Spinal cord (tissue), 9 donors: ENCODE measurements at regions not wholly inside any gene's neighbourhood (a gene's known extent, or its start where the extent isn't known, plus 50 kb on each side); places are given as distances from the start of the nearest gene placed in this dataset.

Source experiments
- DNase-seq, 6 donors: peaks; one replicate each; pipeline versions ENCODE4 v3.0.0 to v3.0.0-alpha.2; 2013 to 2015; ENCODE audit warnings: low spot score in 6 of 6, low read depth in 4 of 6
- H3K27ac ChIP-seq: one replicate; pipeline ENCODE4 v1.5.1; 2013; ENCODE audit warnings: low read depth, low read length, control low read depth
- H3K27me3 ChIP-seq: one replicate; pipeline ENCODE4 v1.6.1; 2013; ENCODE audit warnings: low read length; ENCODE audit not compliant: control insufficient read depth, insufficient read depth
- H3K36me3 ChIP-seq: one replicate; pipeline ENCODE4 v1.6.1; 2013; ENCODE audit warnings: low read length; ENCODE audit not compliant: control insufficient read depth, insufficient read depth
- H3K4me1 ChIP-seq: one replicate; pipeline ENCODE4 v1.6.1; 2013; ENCODE audit warnings: low read length; ENCODE audit not compliant: control insufficient read depth, insufficient read depth
- H3K4me3 ChIP-seq: one replicate; pipeline ENCODE4 v1.5.1; 2013; ENCODE audit warnings: low read depth, low read length, control low read depth
- H3K9me3 ChIP-seq: one replicate; pipeline ENCODE4 v1.6.1; 2013; ENCODE audit warnings: low read length; ENCODE audit not compliant: control insufficient read depth, insufficient read depth
- WGBS: methylation state at CpG from one replicate; pipeline ENCODE4 v1.1.5; 2013; ENCODE audit warnings: missing lambda C conversion rate; ENCODE audit not compliant: insufficient coverage; 5-methylcytosine and 5-hydroxymethylcytosine counted together
- donor health status: healthy.

DNA sequence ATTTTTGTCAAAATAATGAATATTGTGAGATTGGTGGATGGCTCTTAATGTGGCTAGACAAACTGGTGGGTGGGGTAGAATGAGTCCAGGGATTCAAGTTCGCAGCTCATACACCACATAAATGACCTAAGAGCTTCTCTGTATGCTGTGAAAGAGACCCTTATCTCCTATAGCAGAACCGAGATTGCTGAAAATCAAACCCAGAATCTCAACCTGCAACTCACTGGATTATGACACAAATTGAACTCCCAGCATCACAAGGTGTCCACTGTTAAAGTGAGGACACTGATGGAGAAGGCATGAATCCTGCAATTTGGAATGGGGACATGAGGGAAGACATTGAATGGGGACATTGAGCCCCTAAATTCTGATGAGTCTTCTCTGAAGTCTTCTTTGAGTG lies 51.3 kb upstream of the CNKSR3 start:
- no peak for DNase-seq
- Histone ChIP-seq H3K27ac (no peak overlapping the region), H3K27me3 (no peaks in the 10 kb centered on the region), H3K4me1 (no peaks in the 10 kb centered on the region), H3K9me3 (no peaks in the 10 kb centered on the region), H3K36me3 (no peaks in the 10 kb centered on the region), H3K4me3 (no peak overlapping the region)
- no CpG with 5 or more reads among the region's 2 CpGs for WGBS

DNA sequence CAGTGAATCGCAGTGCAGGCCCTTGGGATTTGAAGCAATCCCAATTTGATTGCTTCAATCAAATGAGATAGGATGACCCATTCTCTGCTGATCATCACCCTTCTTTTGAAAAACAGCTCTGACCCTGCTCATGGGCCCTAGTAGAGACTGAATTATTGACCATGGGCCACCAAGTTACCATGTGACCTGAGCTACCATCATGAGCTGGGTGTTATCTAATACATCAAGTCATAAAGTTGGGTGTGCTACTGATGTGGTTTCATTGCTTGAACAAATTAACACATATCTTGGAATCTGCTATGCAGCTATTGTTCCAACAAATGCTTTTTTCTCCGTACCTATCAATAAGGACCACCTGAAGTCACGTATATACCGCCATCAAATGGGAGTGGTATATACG lies 54.8 kb upstream of the CNKSR3 start:
- Histone ChIP-seq H3K9me3 (no peaks in the 10 kb centered on the region), H3K4me3 (no peak overlapping the region), H3K4me1 (no peaks in the 10 kb centered on the region), H3K36me3 (no peaks in the 10 kb centered on the region), H3K27ac (no peak overlapping the region), H3K27me3 (no peaks in the 10 kb centered on the region)
- WGBS = 100% methylated on average over 1 of the region's 5 CpGs
- DNase-seq = no peak

DNA sequence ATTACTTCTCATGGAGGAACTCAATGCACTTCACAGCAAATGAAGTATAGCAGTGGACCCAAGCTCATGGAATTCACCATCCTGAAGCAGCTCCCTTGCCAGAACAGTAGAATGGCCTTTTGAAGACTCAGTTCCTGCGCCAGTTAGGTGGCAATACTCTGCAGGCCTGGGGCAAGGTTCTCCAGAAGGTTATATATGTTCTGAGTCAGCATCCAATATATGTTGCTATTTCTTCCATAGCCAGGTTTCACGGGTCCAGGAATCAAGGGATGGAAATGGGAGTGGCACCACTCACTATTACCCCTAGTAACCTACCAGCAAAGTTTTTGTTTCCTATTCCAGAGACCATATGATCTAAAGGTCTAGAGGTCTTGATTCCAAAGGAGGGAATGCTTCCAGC lies 56.4 kb upstream of the CNKSR3 start:
- Histone ChIP-seq H3K27me3 (no peaks in the 10 kb centered on the region), H3K27ac (no peak overlapping the region), H3K9me3 (no peaks in the 10 kb centered on the region), H3K4me1 (no peaks in the 10 kb centered on the region), H3K4me3 (no peak overlapping the region), H3K36me3 (no peaks in the 10 kb centered on the region)
- no peak for DNase-seq
- WGBS = 100% methylated on average over 1 of the region's 2 CpGs

DNA sequence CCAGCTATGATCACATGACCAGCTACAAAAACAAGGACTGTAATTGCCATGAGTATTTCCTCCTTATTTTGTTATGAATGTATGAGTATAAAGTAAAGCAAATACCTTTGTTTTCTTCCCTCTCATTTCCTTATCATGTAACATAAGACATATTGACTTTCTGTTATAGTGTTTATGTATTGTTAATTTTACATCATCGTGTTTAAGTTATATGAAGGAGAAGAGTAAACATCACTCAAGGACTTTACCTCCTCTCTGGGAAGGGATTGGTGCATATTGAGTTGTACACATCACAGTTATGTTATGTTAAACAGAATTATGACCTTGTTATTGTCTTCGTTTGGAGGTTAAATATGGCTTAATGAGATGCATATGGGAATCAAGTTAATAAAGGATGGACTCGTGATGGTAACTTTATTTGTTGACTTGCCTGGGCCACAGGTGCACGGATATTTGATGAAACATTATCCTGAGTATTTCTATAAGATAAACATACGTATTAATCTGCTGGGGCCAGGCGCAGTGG lies 57.3 kb upstream of the CNKSR3 start:
- WGBS = 83% methylated on average over 1 of the region's 6 CpGs
- Histone ChIP-seq H3K4me3 (no peak overlapping the region), H3K4me1 (no peaks in the 10 kb centered on the region)

DNA sequence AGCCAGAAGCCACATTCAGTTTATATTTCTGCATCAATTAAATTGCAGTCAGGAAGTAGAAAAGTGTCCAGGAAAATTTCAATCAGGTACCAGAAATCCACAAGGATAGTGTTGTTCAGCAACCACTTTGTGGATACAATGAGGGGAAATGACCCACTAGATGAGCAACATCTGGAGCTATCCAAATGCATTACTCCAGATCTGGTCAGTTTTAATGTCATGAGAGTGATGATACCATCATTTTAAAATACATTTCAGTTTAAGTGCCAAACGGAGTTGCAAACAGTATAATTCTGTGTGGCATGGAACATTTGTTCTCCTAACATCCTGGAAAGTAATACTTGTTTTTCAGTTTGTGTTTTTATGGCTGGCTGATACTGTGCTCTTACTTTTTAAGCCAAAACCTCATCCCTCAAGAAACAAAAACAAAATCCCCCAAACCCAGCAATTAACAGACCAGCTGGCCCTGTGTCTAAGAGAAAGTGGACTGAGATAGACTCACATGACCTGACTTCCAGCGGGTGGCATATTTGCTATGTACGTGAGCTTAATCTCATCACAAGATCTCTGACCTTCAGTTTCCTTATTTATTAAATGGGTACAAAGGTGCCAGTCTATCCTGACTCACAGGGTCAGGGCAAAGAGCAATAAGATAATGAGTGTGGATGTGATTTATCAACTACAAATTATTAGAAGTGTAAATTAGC lies 58.8 kb upstream of the CNKSR3 start:
- Histone ChIP-seq H3K27me3 (no peaks in the 10 kb centered on the region), H3K4me1 (no peaks in the 10 kb centered on the region), H3K27ac (no peak overlapping the region), H3K36me3 (no peaks in the 10 kb centered on the region), H3K9me3 (no peaks in the 10 kb centered on the region), H3K4me3 (no peak overlapping the region)
- no peak for DNase-seq
- no CpG with 5 or more reads among the region's 3 CpGs for WGBS

More for the DNA sequence above, 57.3 kb upstream of the CNKSR3 start:
- Histone ChIP-seq H3K36me3 (no peaks in the 10 kb centered on the region), H3K27me3 (no peaks in the 10 kb centered on the region), H3K9me3 (no peaks in the 10 kb centered on the region), H3K27ac (no peak overlapping the region)
- DNase-seq = no peak

DNA sequence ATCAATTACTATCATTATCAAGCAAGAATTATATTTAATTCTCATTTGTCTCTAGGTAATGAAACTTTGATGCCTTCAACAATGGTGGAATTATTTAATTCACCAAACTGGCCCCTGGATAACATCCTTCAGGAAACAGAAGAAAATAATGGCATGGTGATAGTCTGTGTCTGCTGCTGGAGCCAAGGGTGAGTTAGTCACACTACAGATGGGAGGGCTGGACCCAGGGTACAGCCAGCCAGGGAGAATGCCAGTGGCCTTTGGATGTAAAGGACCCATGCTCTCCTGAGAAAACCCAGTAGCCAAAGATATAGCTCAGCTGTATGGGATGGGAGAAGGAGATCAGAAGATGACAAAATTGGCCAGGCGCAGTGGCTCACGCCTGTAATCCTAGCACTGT lies 60.0 kb upstream of the CNKSR3 start:
- H3K4me1 ChIP-seq = no peaks in the 10 kb centered on the region

DNA sequence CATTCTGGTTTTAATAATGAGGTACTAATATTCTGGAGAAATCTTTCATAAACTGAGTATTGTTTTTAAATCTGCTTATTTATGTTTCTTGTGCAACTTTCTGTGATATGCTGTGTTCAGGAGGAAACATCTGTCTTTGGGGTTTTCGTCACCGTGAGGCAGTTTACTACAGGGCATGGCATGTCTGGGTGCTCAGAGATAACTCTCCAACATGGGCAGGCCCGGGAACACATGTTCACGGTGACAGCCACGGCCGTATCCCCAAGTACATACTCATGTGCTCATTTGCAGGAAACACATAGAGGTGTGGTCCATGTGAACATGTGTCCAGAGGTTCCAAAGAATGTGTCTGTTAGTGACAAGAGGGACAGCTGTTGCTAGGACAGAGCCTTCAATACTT lies 62.1 kb upstream of the CNKSR3 start:
- Histone ChIP-seq H3K36me3 (no peaks in the 10 kb centered on the region), H3K27ac (no peak overlapping the region), H3K4me1 (no peaks in the 10 kb centered on the region), H3K27me3 (no peaks in the 10 kb centered on the region), H3K9me3 (no peaks in the 10 kb centered on the region), H3K4me3 (no peak overlapping the region)
- no peak for DNase-seq
- 87% methylated on average over 5 of the region's 6 CpGs for WGBS

More for the DNA sequence above, 60.0 kb upstream of the CNKSR3 start:
- WGBS = 80% methylated on average over 1 of the region's 2 CpGs
- no peaks in the 10 kb centered on the region for H3K9me3 ChIP-seq
- no peak overlapping the region for H3K4me3 ChIP-seq
- H3K36me3 ChIP-seq = no peaks in the 10 kb centered on the region
- H3K27me3 ChIP-seq = no peaks in the 10 kb centered on the region
- H3K27ac ChIP-seq = no peak overlapping the region
- no peak for DNase-seq

DNA sequence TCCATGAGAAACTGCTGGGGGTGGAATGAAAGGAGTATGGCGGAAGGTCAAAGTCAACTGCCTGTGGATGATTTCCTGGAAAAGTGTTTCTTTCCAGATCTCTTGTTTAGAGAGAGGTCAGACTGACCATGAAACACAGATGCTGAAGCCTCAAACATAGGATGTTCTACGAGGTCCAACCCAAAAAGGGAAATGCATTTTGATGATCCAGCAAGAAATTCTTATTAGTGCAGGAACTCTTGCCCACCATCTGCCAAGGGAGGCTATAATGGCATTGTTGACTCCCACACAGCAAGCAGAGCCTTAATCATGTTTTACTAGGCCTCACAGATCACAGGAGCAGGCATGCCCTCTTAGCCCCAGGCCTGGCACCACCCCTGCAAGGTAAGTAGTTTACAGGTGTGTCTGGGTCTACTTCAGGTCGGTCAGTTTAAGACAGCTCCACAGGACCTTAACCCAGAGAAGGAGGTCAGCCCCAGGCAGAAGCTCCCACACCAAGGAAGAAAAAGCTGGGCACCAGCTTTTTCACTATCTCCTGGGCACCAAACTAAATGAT lies 67.6 kb upstream of the CNKSR3 start:
- Histone ChIP-seq H3K36me3 (no peaks in the 10 kb centered on the region), H3K27ac (no peak overlapping the region), H3K4me3 (no peak overlapping the region), H3K4me1 (no peaks in the 10 kb centered on the region), H3K9me3 (no peaks in the 10 kb centered on the region), H3K27me3 (no peaks in the 10 kb centered on the region)
- DNase-seq = no peak
- whole genome bisulfite sequencing = 100% methylated on average over 2 of the region's 3 CpGs

DNA sequence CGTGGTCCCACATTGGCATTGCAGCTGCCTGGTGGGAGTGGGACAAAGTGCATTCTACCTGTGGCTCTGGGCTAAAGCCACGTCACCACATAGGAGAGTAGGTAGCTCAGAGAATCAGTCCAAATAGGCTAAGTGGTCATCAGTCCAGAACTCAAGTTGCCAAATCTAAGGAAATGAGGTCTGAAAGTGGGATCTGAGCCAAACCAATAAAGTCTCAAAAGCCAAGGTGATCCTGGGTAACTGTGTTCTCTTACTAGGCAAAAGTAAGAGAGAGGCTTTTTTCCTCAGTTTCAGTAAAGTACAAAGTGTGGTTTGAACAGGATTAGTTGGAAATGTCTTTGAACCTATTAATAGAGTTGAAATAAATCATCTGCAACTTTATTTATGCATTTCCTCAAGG lies 68.6 kb upstream of the CNKSR3 start:
- Histone ChIP-seq H3K27me3 (no peaks in the 10 kb centered on the region), H3K4me3 (no peak overlapping the region), H3K36me3 (no peaks in the 10 kb centered on the region), H3K4me1 (no peaks in the 10 kb centered on the region), H3K27ac (no peak overlapping the region), H3K9me3 (no peaks in the 10 kb centered on the region)
- DNase-seq = no peak
- WGBS = 85% methylated on average over 2 of the region's 2 CpGs

DNA sequence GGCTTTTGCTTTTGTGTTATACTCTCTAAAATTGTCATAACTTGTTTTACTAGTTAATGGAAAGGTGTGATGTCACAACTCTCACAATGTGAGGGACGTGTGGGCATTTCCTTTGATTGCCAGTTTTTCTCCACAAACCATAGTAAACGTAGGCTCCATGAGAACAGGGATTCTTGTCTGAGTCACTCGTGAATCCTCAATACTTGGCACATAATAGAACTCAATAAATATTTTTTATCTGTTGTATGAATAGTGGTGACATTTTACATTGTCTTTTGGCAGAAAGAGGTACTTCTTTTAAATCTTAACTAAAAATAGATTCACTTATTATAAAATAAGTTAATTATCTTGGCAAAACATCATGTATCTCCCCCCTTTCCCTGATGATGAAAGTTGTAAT lies 69.0 kb upstream of the CNKSR3 start:
- Histone ChIP-seq H3K4me3 (no peak overlapping the region), H3K27ac (no peak overlapping the region), H3K4me1 (no peaks in the 10 kb centered on the region), H3K36me3 (no peaks in the 10 kb centered on the region), H3K27me3 (no peaks in the 10 kb centered on the region), H3K9me3 (no peaks in the 10 kb centered on the region)
- no CpG with 5 or more reads among the region's 3 CpGs for WGBS
- DNase-seq = no peak
